COLO668 (cell line): ENCODE measurements at regions not wholly inside any gene's neighbourhood (a gene's known extent, or its start where the extent isn't known, plus 50 kb on each side); places are given as distances from the start of the nearest gene placed in this dataset.
"Not testable (repeated sequence)": the region's sequence is repeated elsewhere in the genome, so short reads cannot be mapped to it uniquely, and the experiment has no call there.

ENCODE experiments used
- DNase-seq: peaks from one replicate; lab custom pipeline; 2025; ENCODE audit not compliant: unreplicated experiment; lab: John Stamatoyannopoulos, UW

- no peak for DNase-seq
Observed at GRCh38 chrX:43188296-43188695, 410.3 kb upstream of the PPP1R2C start.

DNA sequence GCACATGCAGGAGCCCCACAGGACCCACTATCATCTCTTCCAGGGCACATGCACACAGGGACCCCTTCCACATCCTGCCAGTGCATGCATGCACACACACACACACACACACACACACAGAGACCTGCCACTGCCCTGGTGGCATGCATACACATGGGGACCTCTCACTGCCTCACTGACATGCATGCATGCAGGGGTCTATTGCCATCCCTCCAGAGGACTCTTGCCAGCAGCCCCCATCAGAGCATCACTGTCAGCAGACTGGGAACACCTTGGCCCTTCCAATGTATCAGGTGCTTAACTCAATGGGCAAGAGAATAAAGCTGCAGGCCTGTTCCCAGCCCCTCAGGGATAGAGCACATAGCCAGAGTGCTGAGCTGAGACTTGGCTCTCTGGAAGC is 433.6 kb upstream of the PPP1R2C start:
- no peak for DNase-seq

DNA sequence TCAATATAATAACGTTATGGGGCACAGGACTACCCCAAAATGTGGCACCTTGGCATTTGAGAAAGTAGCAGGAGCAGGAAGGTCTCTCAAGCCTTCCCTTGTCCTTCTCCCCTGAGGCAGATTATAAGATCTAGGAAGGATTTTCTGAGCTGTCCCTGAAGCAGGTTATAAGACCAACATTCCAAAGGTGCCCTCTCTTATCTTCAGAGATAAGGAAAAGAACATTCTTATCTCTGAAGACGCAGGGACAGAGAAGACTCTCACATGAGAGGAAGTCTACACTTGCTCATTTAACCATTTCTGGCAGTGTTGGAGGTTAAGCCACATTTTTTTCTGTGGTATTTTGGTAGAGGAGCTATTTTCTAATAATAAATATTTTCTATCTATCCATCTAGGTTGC is 437.9 kb upstream of the MAOA start:
- DNase-seq, result no peak

DNA sequence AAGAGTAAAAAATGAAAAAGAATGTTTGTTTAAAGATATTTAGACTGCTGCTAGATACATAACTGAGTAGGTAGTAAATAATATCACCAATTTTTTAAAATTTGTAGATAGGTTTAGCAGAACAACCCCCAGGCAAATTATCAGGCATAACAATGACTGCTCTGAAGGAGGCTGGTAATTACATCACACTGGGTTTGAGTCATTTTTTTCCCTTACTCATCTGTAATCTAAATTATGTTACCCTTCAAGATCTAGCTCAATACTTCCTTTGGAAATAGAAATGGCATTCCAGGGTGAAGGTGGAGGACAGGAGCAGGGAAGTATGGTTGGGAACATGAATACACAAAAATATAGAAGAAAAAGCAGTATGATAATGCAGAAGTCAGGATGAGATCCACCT is 431.6 kb upstream of the MAOA start:
- DNase-seq, result no peak

DNA sequence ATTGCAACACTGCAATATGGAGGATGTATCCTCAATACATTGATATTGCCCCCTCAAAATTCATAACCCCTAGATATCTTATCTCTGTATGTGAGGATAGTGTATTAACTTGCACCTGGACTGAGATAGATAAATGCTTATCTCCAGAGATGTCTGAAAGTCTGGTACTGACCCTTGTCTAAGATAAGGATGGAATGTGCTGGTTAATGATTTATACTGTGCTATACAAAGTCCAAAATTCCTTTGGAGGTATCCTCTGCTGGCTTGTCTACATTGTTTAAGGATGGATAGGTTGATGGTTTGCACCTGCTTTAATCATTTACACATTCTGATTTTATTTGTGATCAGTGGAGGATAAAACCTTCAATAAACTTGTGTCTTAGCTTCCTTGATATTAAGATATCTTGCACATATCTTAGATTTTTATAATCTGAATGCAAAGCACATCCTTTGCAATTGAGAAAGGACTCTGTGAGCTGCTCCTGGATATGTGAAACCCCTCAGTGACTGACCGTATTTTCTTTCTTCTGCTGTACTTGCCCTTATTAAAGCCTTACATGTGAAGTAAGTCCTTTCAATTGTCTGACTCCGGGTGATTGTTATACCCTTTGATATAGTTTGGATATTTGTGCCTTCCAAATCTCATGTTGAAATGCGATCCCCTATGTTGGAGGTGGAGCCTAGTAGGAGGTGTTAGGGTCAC is 430.3 kb upstream of the MAOA start:
- DNase-seq, result no peak

DNA sequence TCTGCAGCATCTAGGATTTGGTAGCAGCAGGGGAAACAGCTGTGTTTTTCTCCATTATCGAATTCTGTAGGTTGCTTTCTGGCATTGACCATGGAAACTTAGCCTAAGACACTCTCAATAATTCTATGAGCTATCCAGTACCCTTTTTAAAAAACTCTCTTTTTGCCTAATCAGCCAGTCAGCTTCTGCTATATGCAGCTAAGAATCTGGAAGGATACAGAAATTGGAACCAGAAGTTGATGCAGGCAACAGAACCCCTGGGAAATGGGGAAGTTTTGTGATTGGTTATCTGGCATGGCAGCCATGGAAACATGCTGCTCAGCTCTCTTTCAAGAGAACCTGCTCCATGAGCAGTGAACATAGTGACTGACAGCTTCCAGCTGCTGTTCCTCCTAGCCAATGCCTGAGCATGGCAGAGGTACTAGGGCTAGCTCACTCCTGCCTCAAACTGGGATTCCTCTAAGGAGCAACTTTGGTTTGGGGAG is 417.6 kb upstream of the MAOA start:
- no peak for DNase-seq

DNA sequence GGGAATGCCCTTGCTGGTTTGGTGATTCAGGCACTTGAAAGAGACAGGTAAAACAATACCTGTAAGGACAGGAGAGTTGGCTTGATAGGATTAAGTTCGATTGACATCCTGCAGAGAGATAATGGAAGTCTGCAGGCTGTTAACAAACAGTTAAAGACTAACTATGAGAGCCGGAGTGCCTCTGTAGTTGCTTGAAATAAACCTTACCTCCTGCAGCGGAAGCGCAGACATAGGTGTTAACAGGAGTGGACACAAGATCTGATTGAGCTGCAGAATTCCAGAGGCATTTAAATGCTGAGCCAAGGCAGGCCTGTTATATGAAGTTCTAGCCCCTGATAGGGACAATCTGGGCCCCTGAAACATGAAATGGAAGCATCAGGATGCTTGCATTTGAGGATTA is 416.7 kb upstream of the MAOA start:
- no peak for DNase-seq

GRCh38 chrX:43255596-43255995 is 400.5 kb upstream of the MAOA start:
- DNase-seq, result no peak

DNA sequence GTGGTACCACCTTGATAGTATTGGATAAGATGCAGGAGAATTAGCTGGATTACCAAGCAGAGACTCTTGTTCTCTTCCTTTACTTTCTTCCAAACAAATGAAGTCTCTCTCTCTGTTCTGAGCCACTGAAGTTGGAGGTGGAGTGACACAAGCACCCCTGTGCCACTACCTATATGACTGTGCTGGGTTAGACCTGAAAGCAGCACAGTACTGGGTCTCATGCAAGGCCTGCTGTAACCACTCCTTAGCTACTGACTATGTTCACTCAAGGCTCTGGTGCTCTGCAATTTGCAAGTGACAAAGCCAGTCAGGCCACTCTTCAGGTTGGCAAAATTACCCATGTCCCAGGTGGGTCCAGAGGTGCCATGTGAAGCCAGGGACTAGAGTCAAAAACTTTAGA is 389.6 kb upstream of the MAOA start:
- no peak for DNase-seq

- DNase-seq, result no peak
Observed at GRCh38 chrX:43267652-43268051, 388.4 kb upstream of the MAOA start.

DNA sequence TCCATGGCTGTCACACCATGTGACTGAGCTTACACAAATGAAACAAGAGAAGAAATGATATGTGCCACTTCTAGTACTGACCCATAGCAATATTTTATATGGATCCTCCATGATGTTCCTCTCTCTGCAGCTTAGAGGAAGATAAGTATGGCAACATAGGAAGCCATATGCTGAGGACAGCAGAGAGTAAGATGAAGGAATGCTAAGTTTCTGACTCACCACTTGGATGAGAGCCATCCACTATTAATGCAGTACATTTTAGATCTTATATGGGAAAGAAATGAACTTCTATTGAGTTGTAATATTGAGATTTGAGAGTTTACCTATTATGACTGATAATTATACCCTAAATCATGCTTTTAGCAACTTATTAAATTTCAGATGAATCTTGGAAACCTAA is 386.9 kb upstream of the MAOA start:
- no peak for DNase-seq

GRCh38 chrX:43277879-43278278 is 378.2 kb upstream of the MAOA start:
- DNase-seq, result no peak

- no peak for DNase-seq
Observed at GRCh38 chrX:43278440-43278839, 377.7 kb upstream of the MAOA start.

GRCh38 chrX:43279341-43279808 is 376.7 kb upstream of the MAOA start:
- no peak for DNase-seq

- DNase-seq, result no peak
Observed at GRCh38 chrX:43283187-43283586, 372.9 kb upstream of the MAOA start.

DNA sequence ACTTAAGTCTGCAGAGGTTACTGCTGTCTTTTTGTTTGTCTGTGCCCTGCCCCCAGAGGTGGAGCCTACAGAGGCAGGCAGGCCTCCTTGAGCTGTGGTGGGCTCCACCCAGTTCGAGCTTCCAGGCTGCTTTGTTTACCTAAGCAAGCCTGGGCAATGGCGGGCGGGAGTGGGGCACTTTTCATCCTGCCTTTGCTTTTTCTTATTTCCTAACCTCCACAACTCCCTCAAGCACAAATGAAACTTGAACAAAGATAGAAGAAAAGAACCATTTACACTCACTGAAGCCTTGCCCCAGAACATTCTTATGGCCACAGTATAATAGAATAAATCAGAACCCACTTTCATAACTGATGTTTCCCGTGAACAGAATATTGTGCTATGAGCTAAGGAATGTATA is 344.5 kb upstream of the MAOA start:
- not testable (repeated sequence) for DNase-seq

DNA sequence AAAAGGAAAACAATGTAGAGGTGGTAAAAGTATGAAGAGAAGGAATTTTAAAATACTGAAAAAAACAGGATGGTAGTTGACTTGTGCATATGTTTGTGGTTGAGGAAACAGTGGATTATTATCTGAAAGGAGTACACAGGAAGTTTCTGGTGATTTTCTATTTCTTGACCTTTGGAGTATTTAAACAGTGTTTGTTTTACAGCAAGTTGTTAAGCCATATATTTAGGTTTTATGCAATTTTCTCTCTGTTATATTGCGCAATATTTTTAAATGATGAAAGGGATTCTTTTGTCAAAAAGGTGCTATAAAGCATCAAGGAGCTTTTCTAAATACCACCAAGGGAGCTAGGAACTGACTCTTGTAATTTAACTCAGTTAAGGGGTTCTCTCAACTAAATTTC is 343.1 kb upstream of the MAOA start:
- no peak for DNase-seq

GRCh38 chrX:43314525-43314924 is 341.6 kb upstream of the MAOA start:
- no peak for DNase-seq

GRCh38 chrX:43315622-43316021 is 340.5 kb upstream of the MAOA start:
- no peak for DNase-seq

DNA sequence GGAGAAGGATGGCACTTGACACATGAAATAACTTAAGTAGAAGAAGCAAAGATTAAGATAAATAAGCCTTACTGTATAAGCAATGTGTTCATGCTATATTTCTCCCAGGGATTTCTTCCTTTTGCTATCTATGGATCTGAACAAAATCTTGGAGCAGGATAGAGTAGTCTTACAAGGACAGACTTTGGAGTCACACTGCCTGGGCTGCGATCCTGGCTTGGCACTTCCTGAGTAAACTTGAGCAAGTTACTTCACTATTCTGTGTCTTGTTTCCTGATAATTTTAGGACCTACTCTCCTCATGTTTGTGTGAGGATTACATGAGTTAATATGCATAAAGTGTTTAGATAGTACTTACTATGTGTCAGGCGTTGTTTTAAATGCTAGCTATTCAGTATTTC is 340.0 kb upstream of the MAOA start:
- DNase-seq, result no peak

DNA sequence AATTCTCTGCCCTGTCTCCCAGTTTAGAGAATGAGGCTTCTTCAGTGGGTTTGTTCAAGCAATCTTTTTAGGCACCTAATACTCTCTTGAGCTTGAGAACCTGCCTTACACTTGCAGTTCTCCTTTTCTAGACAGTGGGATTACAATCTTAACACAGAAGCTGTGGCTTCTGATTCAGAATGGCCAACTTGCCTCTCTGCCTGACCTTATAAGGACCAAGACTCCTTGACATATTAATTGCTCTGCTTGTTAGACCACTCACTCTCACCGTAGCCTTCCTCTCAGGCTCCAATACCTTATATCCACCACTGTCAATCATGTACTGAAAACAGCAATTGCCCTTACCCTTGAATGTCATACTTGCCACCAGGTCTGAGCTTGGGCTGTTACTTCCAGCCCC is 338.7 kb upstream of the MAOA start:
- DNase-seq, result no peak

GRCh38 chrX:43328358-43328946 is 327.6 kb upstream of the MAOA start:
- DNase-seq, result no peak

DNA sequence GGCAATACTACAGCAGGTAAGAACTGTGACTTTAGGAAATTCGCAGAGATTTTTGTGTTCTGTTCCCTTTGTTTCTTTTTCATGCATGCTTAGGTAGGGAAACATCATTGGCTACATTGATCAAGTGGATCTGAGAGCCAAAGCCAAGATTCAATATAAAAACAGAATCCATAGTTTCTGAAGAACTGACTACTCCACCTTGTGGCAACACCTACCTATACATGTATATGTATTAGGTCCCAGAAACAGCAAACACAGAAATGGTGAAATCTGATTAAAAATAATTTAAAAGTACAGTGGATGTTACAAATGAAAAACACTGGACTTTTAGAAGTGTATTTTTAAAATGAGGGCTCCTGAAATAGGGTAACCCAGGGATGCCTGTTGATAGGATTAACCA is 322.6 kb upstream of the MAOA start:
- no peak for DNase-seq
